ENCODE measurements at regions not wholly inside any gene's neighbourhood (a gene's known extent, or its start where the extent isn't known, plus 50 kb on each side); places are given as distances from the start of the nearest gene placed in this dataset.

- H2AK5ac ChIP-seq (ENCODE audit: low read length, severe bottlenecking) = no peak overlapping the region
- no peak overlapping the region for H3K9ac ChIP-seq (ENCODE audit: low read length)
- no peak overlapping the region for H2AFZ ChIP-seq (ENCODE audit: low read depth, low read length)
- peak overlapping the region in 1 of 2 experiments; percentile 55 for H3K14ac ChIP-seq (ENCODE audit: low read length in 2 of 2)
- no peak overlapping the region for H3K27ac ChIP-seq (ENCODE audit: low read length, poor library complexity, severe bottlenecking)
- H3K4me2 ChIP-seq (ENCODE audit: low read length, poor library complexity, severe bottlenecking) = no peak overlapping the region
- no peak overlapping the region for H2BK12ac ChIP-seq (ENCODE audit: low read length in 2 of 2)
- no peak overlapping the region for H2BK15ac ChIP-seq (ENCODE audit: low read depth, poor library complexity, severe bottlenecking)
- H3K4me3 ChIP-seq (ENCODE audit: insufficient read depth in 1 of 2, low read depth in 1 of 2, low read length in 2 of 2) = no peak overlapping the region
- H4K91ac ChIP-seq (ENCODE audit: low read length) = no peak overlapping the region
- no peaks in the 10 kb centered on the region for H3K36me3 ChIP-seq (ENCODE audit: control insufficient read depth in 1 of 2, insufficient read depth in 2 of 2, low read depth in 1 of 2, low read length in 2 of 2)
- peak overlapping the region in 1 of 2 experiments; percentile 8 for H3K4ac ChIP-seq (ENCODE audit: low read depth in 1 of 2, low read length in 2 of 2)
- H3K27me3 ChIP-seq (ENCODE audit: control insufficient read depth in 1 of 2, insufficient read depth in 1 of 2, low read length in 2 of 2) = no peaks in the 10 kb centered on the region
- no peaks in the 10 kb centered on the region for H3K9me3 ChIP-seq (ENCODE audit: control insufficient read depth, low read length)
- no peaks in the 10 kb centered on the region for H3K4me1 ChIP-seq (ENCODE audit: control insufficient read depth, insufficient read depth, low read depth, low read length)
- no peak overlapping the region for H4K8ac ChIP-seq (ENCODE audit: low read length)
- H3K79me1 ChIP-seq (replicated peaks; ENCODE audit: low read length, poor library complexity, severe bottlenecking) = no peaks in the 10 kb centered on the region
- no peak for DNase-seq
- no peak overlapping the region for H2BK120ac ChIP-seq (ENCODE audit: low read depth, low read length)
- WGBS = 76% methylated on average over 6 of the region's 6 CpGs
- no peak overlapping the region for H2BK5ac ChIP-seq (ENCODE audit: low read depth, low read length, poor library complexity, severe bottlenecking)
- H3K18ac ChIP-seq (ENCODE audit: low read depth in 1 of 2, low read length in 2 of 2) = no peak overlapping the region
- no peak overlapping the region for H3K23ac ChIP-seq (ENCODE audit: low read length in 2 of 2)
Observed at GRCh38 chr7:32177232-32177631, 107.0 kb upstream of the PDE1C start.

- no peaks in the 10 kb centered on the region for H3K4me1 ChIP-seq (ENCODE audit: control insufficient read depth, insufficient read depth, low read depth, low read length)
- H2BK15ac ChIP-seq (ENCODE audit: low read depth, poor library complexity, severe bottlenecking) = no peak overlapping the region
- H3K36me3 ChIP-seq (ENCODE audit: control insufficient read depth in 1 of 2, insufficient read depth in 2 of 2, low read depth in 1 of 2, low read length in 2 of 2) = no peaks in the 10 kb centered on the region
- WGBS = no CpG with 5 or more reads among the region's 2 CpGs
- H2AK5ac ChIP-seq (ENCODE audit: low read length, severe bottlenecking) = no peak overlapping the region
- H4K8ac ChIP-seq (ENCODE audit: low read length) = no peak overlapping the region
- no peak overlapping the region for H4K91ac ChIP-seq (ENCODE audit: low read length)
- no peak overlapping the region for H3K4ac ChIP-seq (ENCODE audit: low read depth in 1 of 2, low read length in 2 of 2)
- H2BK120ac ChIP-seq (ENCODE audit: low read depth, low read length) = no peak overlapping the region
- H2AFZ ChIP-seq (ENCODE audit: low read depth, low read length) = no peak overlapping the region
- H3K4me3 ChIP-seq (ENCODE audit: insufficient read depth in 1 of 2, low read depth in 1 of 2, low read length in 2 of 2) = no peak overlapping the region
- H3K27me3 ChIP-seq (ENCODE audit: control insufficient read depth in 1 of 2, insufficient read depth in 1 of 2, low read length in 2 of 2) = no peaks in the 10 kb centered on the region
- no peak overlapping the region for H3K4me2 ChIP-seq (ENCODE audit: low read length, poor library complexity, severe bottlenecking)
- DNase-seq = no peak
- H3K14ac ChIP-seq (ENCODE audit: low read length in 2 of 2) = no peak overlapping the region
- H3K79me1 ChIP-seq (replicated peaks; ENCODE audit: low read length, poor library complexity, severe bottlenecking) = no peaks in the 10 kb centered on the region
- no peaks in the 10 kb centered on the region for H3K9me3 ChIP-seq (ENCODE audit: control insufficient read depth, low read length)
- H2BK5ac ChIP-seq (ENCODE audit: low read depth, low read length, poor library complexity, severe bottlenecking) = no peak overlapping the region
- no peak overlapping the region for H3K9ac ChIP-seq (ENCODE audit: low read length)
- H3K27ac ChIP-seq (ENCODE audit: low read length, poor library complexity, severe bottlenecking) = no peak overlapping the region
- no peak overlapping the region for H3K23ac ChIP-seq (ENCODE audit: low read length in 2 of 2)
- H2BK12ac ChIP-seq (ENCODE audit: low read length in 2 of 2) = no peak overlapping the region
- no peak overlapping the region for H3K18ac ChIP-seq (ENCODE audit: low read depth in 1 of 2, low read length in 2 of 2)
Observed at GRCh38 chr7:32175099-32175498, 104.9 kb upstream of the PDE1C start.

GRCh38 chr7:32171248-32171647 lies 101.0 kb upstream of the PDE1C start:
- H3K14ac ChIP-seq (ENCODE audit: low read length in 2 of 2) = no peak overlapping the region
- no peak overlapping the region for H2BK15ac ChIP-seq (ENCODE audit: low read depth, poor library complexity, severe bottlenecking)
- DNase-seq = no peak
- H2AFZ ChIP-seq (ENCODE audit: low read depth, low read length) = no peak overlapping the region
- no peak overlapping the region for H3K23ac ChIP-seq (ENCODE audit: low read length in 2 of 2)
- no peak overlapping the region for H3K27ac ChIP-seq (ENCODE audit: low read length, poor library complexity, severe bottlenecking)
- H2BK12ac ChIP-seq (ENCODE audit: low read length in 2 of 2) = no peak overlapping the region
- H3K79me1 ChIP-seq (replicated peaks; ENCODE audit: low read length, poor library complexity, severe bottlenecking) = no peaks in the 10 kb centered on the region
- no peak overlapping the region for H2BK120ac ChIP-seq (ENCODE audit: low read depth, low read length)
- no peaks in the 10 kb centered on the region for H3K36me3 ChIP-seq (ENCODE audit: control insufficient read depth in 1 of 2, insufficient read depth in 2 of 2, low read depth in 1 of 2, low read length in 2 of 2)
- no peak overlapping the region for H3K18ac ChIP-seq (ENCODE audit: low read depth in 1 of 2, low read length in 2 of 2)
- H4K8ac ChIP-seq (ENCODE audit: low read length) = no peak overlapping the region
- no peak overlapping the region for H3K9ac ChIP-seq (ENCODE audit: low read length)
- no peak overlapping the region for H3K4ac ChIP-seq (ENCODE audit: low read depth in 1 of 2, low read length in 2 of 2)
- no peak overlapping the region for H4K91ac ChIP-seq (ENCODE audit: low read length)
- H3K27me3 ChIP-seq (ENCODE audit: control insufficient read depth in 1 of 2, insufficient read depth in 1 of 2, low read length in 2 of 2) = no peaks in the 10 kb centered on the region
- no peaks in the 10 kb centered on the region for H3K4me1 ChIP-seq (ENCODE audit: control insufficient read depth, insufficient read depth, low read depth, low read length)
- no peak overlapping the region for H2BK5ac ChIP-seq (ENCODE audit: low read depth, low read length, poor library complexity, severe bottlenecking)
- H3K9me3 ChIP-seq (ENCODE audit: control insufficient read depth, low read length) = no peaks in the 10 kb centered on the region
- no peak overlapping the region for H2AK5ac ChIP-seq (ENCODE audit: low read length, severe bottlenecking)
- H3K4me3 ChIP-seq (ENCODE audit: insufficient read depth in 1 of 2, low read depth in 1 of 2, low read length in 2 of 2) = no peak overlapping the region
- 79% methylated on average over 2 of the region's 2 CpGs for WGBS
- H3K4me2 ChIP-seq (ENCODE audit: low read length, poor library complexity, severe bottlenecking) = no peak overlapping the region

DNA sequence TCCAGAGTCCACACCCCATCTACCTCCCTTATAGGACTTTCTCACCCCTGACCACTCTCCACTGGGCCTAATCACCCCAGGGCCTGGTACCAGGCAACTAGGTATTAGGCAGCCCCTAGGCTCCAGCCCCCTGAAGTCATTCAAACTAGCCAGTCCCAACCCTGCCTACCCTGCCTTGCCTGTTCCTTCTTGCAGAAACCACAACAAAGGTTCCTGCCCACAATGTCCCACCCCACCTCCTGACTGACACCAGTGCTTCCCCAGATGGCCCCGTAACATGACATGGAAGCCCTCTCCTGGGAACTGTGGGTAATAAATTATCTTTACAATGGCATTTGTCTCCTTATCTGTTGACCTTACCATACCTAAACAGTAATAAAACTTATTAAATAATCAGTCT lies 100.6 kb upstream of the PDE1C start:
- Histone ChIP-seq H3K9me3 (ENCODE audit: control insufficient read depth, low read length) (no peaks in the 10 kb centered on the region), H2BK5ac (ENCODE audit: low read depth, low read length, poor library complexity, severe bottlenecking) (no peak overlapping the region), H3K4ac (ENCODE audit: low read depth in 1 of 2, low read length in 2 of 2) (no peak overlapping the region), H2BK15ac (ENCODE audit: low read depth, poor library complexity, severe bottlenecking) (no peak overlapping the region), H3K27me3 (ENCODE audit: control insufficient read depth in 1 of 2, insufficient read depth in 1 of 2, low read length in 2 of 2) (no peaks in the 10 kb centered on the region), H3K4me3 (ENCODE audit: insufficient read depth in 1 of 2, low read depth in 1 of 2, low read length in 2 of 2) (no peak overlapping the region), H4K8ac (ENCODE audit: low read length) (no peak overlapping the region), H2AK5ac (ENCODE audit: low read length, severe bottlenecking) (no peak overlapping the region), H3K36me3 (ENCODE audit: control insufficient read depth in 1 of 2, insufficient read depth in 2 of 2, low read depth in 1 of 2, low read length in 2 of 2) (no peaks in the 10 kb centered on the region), H2AFZ (ENCODE audit: low read depth, low read length) (no peak overlapping the region), H3K18ac (ENCODE audit: low read depth in 1 of 2, low read length in 2 of 2) (no peak overlapping the region), H3K79me1 (replicated peaks; ENCODE audit: low read length, poor library complexity, severe bottlenecking) (no peaks in the 10 kb centered on the region), H3K4me2 (ENCODE audit: low read length, poor library complexity, severe bottlenecking) (no peak overlapping the region), H2BK120ac (ENCODE audit: low read depth, low read length) (no peak overlapping the region), H3K14ac (ENCODE audit: low read length in 2 of 2) (no peak overlapping the region), H3K4me1 (ENCODE audit: control insufficient read depth, insufficient read depth, low read depth, low read length) (no peaks in the 10 kb centered on the region), H3K9ac (ENCODE audit: low read length) (no peak overlapping the region), H3K27ac (ENCODE audit: low read length, poor library complexity, severe bottlenecking) (no peak overlapping the region), H3K23ac (ENCODE audit: low read length in 2 of 2) (no peak overlapping the region), H4K91ac (ENCODE audit: low read length) (no peak overlapping the region), H2BK12ac (ENCODE audit: low read length in 2 of 2) (no peak overlapping the region)
- DNase-seq = no peak
- WGBS = 83% methylated on average over 1 of the region's 1 CpG
